Neural crest cell (in vitro differentiated cells): ENCODE measurements at regions not wholly inside any gene's neighbourhood (a gene's known extent, or its start where the extent isn't known, plus 50 kb on each side); places are given as distances from the start of the nearest gene placed in this dataset.

Source experiments
- DNase-seq: peaks from one replicate; pipeline ENCODE4 v3.0.0; 2021; ENCODE audit warnings: low read depth, mixed read lengths, low spot score
- H3K27ac Mint-ChIP-seq: one replicate; pipeline ENCODE4 v1.8.0; 2021; ENCODE audit warnings: mild to moderate bottlenecking, mixed read lengths; ENCODE audit not compliant: unreplicated experiment
- H3K27me3 Mint-ChIP-seq: 2 replicates; pipeline ENCODE4 v1.8.0; 2021; ENCODE audit warnings: low read depth, mild to moderate bottlenecking, mixed read lengths
- H3K36me3 Mint-ChIP-seq: 2 replicates; pipeline ENCODE4 v1.8.0; 2021; ENCODE audit warnings: low read depth, mild to moderate bottlenecking, mixed read lengths
- H3K4me1 Mint-ChIP-seq: 2 replicates; pipeline ENCODE4 v1.8.0; 2021; ENCODE audit warnings: mixed read lengths
- H3K4me3 Mint-ChIP-seq: one replicate; pipeline ENCODE4 v1.8.0; 2021; ENCODE audit warnings: mild to moderate bottlenecking, mixed read lengths
- H3K9me3 Mint-ChIP-seq: 2 replicates; pipeline ENCODE4 v1.8.0; 2021; ENCODE audit warnings: mixed read lengths
- TF ChIP-seq, protein P1 (sequence below): fragments of 200-600 bp; sonication (generic); conservative IDR thresholded peaks from 2 replicates; pipeline ENCODE4 v1.5.0; 2021; ENCODE audit warnings: antibody characterized with exemption, mild to moderate bottlenecking

DNA sequence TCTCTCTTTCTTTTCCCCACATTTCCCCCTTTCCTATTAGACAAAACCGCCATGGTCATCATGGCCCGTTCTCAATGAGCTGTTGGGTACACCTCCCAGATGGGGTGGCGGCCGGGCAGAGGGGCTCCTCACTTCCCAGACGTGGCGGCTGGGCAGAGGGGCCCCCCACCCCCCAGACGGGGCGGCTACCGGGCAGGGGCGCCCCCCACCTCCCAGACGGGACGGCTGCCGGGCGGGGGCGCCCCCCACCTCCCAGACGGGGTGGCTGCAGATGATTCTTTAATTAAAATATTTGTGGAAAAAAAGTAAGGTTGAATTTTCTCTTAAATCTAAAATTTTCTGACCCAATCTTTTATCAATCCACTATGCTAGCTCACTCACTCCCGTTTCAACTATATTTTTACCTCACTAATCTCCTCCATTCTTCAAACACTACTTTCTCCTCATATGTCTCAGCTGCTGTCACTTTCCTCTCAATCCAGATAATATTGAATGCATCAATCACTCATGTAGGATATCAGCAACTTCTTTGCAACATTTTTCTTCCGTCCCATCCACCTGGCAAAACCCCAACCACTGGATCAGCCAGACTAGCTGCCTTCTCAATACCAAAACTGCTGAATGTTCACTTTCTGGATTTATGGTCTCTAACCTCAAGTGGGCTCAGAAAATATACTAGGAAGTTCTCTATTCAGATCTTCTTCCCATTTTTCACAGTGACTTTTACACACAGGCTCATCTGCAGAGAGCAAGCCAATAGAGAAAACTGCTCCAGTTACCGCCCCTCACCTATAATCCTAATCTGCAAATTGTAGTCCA is 81.1 kb upstream of the TRIM24 start:
- no peaks in the 10 kb centered on the region for H3K27me3 Mint-ChIP-seq
- no peak overlapping the region for H3K4me3 Mint-ChIP-seq
- no peak for DNase-seq
- TF ChIP-seq, protein P1, sequence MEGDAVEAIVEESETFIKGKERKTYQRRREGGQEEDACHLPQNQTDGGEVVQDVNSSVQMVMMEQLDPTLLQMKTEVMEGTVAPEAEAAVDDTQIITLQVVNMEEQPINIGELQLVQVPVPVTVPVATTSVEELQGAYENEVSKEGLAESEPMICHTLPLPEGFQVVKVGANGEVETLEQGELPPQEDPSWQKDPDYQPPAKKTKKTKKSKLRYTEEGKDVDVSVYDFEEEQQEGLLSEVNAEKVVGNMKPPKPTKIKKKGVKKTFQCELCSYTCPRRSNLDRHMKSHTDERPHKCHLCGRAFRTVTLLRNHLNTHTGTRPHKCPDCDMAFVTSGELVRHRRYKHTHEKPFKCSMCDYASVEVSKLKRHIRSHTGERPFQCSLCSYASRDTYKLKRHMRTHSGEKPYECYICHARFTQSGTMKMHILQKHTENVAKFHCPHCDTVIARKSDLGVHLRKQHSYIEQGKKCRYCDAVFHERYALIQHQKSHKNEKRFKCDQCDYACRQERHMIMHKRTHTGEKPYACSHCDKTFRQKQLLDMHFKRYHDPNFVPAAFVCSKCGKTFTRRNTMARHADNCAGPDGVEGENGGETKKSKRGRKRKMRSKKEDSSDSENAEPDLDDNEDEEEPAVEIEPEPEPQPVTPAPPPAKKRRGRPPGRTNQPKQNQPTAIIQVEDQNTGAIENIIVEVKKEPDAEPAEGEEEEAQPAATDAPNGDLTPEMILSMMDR: no peak
- peaks cover 7% of the 10 kb centered on the region for H3K9me3 Mint-ChIP-seq
- peaks cover 4% of the 10 kb centered on the region for H3K4me1 Mint-ChIP-seq
- H3K36me3 Mint-ChIP-seq: peaks cover 3% of the 10 kb centered on the region
- no peak overlapping the region for H3K27ac Mint-ChIP-seq

DNA sequence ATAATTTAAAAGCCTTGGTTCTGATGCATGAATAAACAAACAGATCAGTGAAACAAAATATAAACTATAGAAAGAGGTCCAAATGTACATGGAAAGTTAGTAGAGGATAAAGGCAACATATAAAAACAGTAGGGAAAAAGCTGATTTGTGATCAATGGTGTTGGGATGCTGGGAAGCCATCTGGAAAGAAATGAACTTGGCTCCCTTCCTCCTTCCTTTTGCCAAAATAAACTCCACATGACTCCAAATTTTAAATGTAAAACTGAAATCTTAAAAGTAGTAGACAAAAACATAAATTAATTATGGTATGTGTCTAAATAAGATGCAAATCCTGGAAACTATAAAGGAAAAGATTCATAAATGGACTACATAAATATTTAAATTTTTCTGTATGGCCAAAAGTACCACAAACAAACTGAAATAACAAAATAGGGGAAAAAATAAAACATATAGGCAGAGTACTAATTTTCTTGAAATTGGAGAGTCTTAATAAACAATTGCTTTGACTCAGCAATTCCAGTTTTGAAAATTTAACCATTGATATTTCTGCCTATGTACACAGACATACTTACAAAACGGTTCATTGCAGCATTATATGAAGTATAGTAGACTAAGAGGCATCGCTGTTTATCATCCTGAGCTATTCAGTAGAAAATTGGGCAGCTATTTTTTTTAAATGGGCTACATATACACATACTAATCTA is 77.0 kb upstream of the TRIM24 start:
- no peak for DNase-seq
- peaks cover 4% of the 10 kb centered on the region for H3K4me1 Mint-ChIP-seq
- peaks cover 3% of the 10 kb centered on the region for H3K36me3 Mint-ChIP-seq
- TF ChIP-seq, protein P1: no peak
- H3K4me3 Mint-ChIP-seq: no peak overlapping the region
- no peaks in the 10 kb centered on the region for H3K27me3 Mint-ChIP-seq
- no peak overlapping the region for H3K27ac Mint-ChIP-seq
- peaks cover 5% of the 10 kb centered on the region for H3K9me3 Mint-ChIP-seq

DNA sequence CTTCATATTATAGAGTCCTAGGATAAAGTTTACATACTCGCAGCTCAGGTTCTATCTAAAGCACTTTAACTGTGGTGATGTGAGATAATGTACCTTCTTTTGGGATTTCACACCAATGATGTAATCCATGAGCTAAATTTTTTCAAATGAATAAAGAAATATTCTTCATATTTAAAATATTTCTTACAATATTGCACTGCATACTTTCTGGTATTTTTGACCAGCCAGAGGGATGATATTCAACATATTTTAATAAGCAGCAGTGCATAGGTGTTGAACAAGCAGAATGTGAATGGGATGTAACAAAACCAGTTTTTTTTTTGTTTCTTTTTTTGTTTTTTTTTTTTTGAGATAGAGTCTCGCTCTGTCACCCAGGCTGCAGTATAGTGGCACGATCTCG is 73.2 kb upstream of the TRIM24 start:
- Mint-ChIP-seq H3K4me3 (no peak overlapping the region), H3K36me3 (no peaks in the 10 kb centered on the region), H3K4me1 (no peaks in the 10 kb centered on the region), H3K9me3 (peaks cover 3% of the 10 kb centered on the region), H3K27ac (no peak overlapping the region), H3K27me3 (no peaks in the 10 kb centered on the region)
- TF ChIP-seq, protein P1: no peak
- DNase-seq: no peak

DNA sequence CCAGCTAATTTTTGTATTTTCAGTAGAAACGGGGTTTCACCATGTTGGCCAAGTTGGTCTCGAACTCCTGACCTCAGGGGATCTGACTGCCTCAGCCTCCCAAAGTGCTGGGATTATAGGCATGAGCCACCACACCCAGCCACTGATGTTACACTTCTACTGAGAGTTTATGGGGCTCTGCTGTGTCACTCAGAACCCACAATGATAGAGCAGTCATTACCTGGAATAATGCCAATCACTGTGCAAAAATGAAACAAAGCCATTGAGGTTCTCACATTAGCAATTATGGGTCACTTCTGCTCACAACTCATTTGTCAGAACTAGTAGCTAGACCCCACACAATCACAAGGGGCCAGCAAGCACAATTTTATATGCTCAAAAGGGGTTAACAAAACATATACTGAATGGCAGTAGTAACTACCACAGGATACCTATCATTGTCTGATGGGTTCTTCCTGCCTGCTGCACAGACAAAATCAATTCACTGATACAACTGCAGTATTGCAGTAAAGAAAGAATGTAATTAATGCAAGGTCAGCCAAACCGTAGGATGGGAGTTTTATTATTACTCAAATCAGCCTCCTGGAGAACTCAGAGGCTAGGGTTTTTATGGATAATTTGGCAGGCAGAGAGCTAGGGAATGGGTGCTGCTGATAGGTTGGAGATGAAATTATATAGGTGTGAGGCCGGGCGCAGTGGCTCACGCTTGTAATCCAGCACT is 72.1 kb upstream of the TRIM24 start:
- no peak overlapping the region for H3K27ac Mint-ChIP-seq
- H3K4me3 Mint-ChIP-seq: no peak overlapping the region
- peaks cover 5% of the 10 kb centered on the region for H3K9me3 Mint-ChIP-seq
- no peaks in the 10 kb centered on the region for H3K27me3 Mint-ChIP-seq
- DNase-seq: no peak
- H3K36me3 Mint-ChIP-seq: no peaks in the 10 kb centered on the region
- no peaks in the 10 kb centered on the region for H3K4me1 Mint-ChIP-seq
- TF ChIP-seq, protein P1: no peak

DNA sequence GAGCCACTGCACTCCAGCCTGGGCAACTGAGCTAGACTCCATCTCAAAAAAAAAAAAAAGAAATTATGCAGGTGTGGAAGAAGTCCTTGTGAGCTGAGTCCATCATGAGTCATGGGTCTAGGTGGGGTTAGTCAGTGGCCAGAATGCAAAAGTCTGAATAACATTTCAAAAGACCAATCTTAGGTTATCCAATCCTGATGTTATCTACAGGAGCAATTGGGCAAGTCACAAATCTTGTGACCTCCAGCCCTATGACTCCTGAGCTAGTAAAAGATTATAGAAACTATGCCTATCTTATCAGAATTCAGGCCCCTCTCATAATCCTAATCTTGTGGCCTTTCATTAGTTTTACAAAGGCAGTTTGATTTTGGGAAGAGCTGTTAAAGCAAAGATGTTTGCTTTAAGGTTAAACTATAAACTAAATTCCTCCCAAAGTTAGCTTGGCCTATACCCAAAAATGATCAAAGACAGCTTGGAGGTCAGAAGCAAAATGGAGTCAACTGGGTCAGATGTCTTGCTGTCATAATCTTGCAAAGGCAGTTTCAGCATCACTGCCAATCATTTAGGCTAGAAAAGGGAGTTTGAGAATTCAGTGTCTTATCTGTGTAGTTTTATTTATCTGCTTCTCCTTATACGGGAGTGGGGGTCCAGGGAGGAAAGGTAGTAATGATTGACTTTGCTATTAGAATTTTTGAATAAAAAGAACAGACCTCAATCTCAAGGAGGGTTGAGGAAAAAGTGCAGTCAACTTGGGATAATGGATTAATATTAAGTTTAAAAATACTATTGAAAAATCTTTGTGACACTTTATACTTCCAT is 71.2 kb upstream of the TRIM24 start:
- no peaks in the 10 kb centered on the region for H3K27me3 Mint-ChIP-seq
- H3K4me1 Mint-ChIP-seq: no peaks in the 10 kb centered on the region
- TF ChIP-seq, protein P1: no peak
- no peak for DNase-seq
- peaks cover 6% of the 10 kb centered on the region for H3K9me3 Mint-ChIP-seq
- no peak overlapping the region for H3K27ac Mint-ChIP-seq
- no peak overlapping the region for H3K4me3 Mint-ChIP-seq
- H3K36me3 Mint-ChIP-seq: no peaks in the 10 kb centered on the region
